IMR-90 (cell line): ENCODE measurements at regions not wholly inside any gene's neighbourhood (a gene's known extent, or its start where the extent isn't known, plus 50 kb on each side); places are given as distances from the start of the nearest gene placed in this dataset.

Experiments used
- ATAC-seq: fragments of 200-7000 bp; cut with Tn5 transposase; 2 replicates; pipeline ENCODE4 v1.9.1; 2020; ENCODE audit warnings: low read depth, mild to moderate bottlenecking, moderate library complexity
- BruUV-seq: library from RNA; stranded (reverse); fragments of 400-500 nt; replicated peaks from 2 replicates; lab custom pipeline; 2021; lab: Mats Ljungman, UMichigan
- CTCF ChIA-PET: fragments of 300-600 bp; formaldehyde crosslinking; extraction: SDS; loops from one replicate; lab custom pipeline; 2021; ENCODE audit warnings: antibody characterized with exemption; lab: Yijun Ruan, JAX
- POLR2A ChIA-PET: fragments of 300-600 bp; sonication (Branson Sonifier 250); formaldehyde crosslinking; loops from one replicate; lab custom pipeline; 2022; ENCODE audit warnings: antibody characterized with exemption; ENCODE audit not compliant: unreplicated experiment; lab: Charles Lee
- DNase-seq: peaks from one replicate; pipeline ENCODE4 v3.0.0; 2013
- H2AFZ ChIP-seq: replicated peaks from 2 replicates; pipeline ENCODE3; 2013; ENCODE audit warnings: low read length, mild to moderate bottlenecking; ENCODE audit not compliant: poor library complexity
- H2AK5ac ChIP-seq: 2 replicates; pipeline ENCODE4 v1.6.1; 2013; ENCODE audit warnings: low read depth, low read length, inconsistent platforms
- H2AK9ac ChIP-seq: replicated peaks from 2 replicates; pipeline ENCODE3; 2013; ENCODE audit warnings: mild to moderate bottlenecking, low read depth, low read length, moderate library complexity; ENCODE audit not compliant: poor library complexity
- H2BK120ac ChIP-seq: 2 replicates; pipeline ENCODE4 v1.6.1; 2013; ENCODE audit warnings: low read depth, low read length, inconsistent platforms
- H2BK15ac ChIP-seq: 3 replicates; pipeline ENCODE4 v1.6.1; 2013; ENCODE audit warnings: low read depth, low read length, inconsistent platforms
- H2BK20ac ChIP-seq: 2 replicates; pipeline ENCODE4 v1.6.1; 2013; ENCODE audit warnings: low read depth, mild to moderate bottlenecking, inconsistent platforms, low read length, moderate library complexity
- H2BK5ac ChIP-seq: 2 replicates; pipeline ENCODE4 v1.6.1; 2013; ENCODE audit warnings: mild to moderate bottlenecking, low read depth, low read length, inconsistent platforms; ENCODE audit not compliant: poor library complexity, severe bottlenecking
- H3K14ac ChIP-seq: replicated peaks from 2 replicates; pipeline ENCODE4 v1.6.1; 2013; ENCODE audit warnings: low read depth, low read length, inconsistent platforms
- H3K18ac ChIP-seq: 2 replicates; pipeline ENCODE4 v1.6.1; 2013; ENCODE audit warnings: low read depth, low read length, control low read depth
- H3K23ac ChIP-seq: 2 replicates; pipeline ENCODE4 v1.6.1; 2013; ENCODE audit warnings: low read depth, low read length, inconsistent platforms
- H3K27ac ChIP-seq: 2 replicates; pipeline ENCODE4 v1.5.1; 2013; ENCODE audit warnings: mild to moderate bottlenecking, control low read depth, low read length; ENCODE audit not compliant: insufficient read depth
- H3K27me3 ChIP-seq: 2 replicates; pipeline ENCODE4 v1.6.1; 2013; ENCODE audit warnings: low read length; ENCODE audit not compliant: control insufficient read depth, insufficient read depth
- H3K36me3 ChIP-seq: 2 replicates; pipeline ENCODE4 v1.6.1; 2013; ENCODE audit warnings: low read length, mixed read lengths; ENCODE audit not compliant: control insufficient read depth, insufficient read depth
- H3K4ac ChIP-seq: 2 replicates; pipeline ENCODE4 v1.6.1; 2013; ENCODE audit warnings: low read depth, low read length, inconsistent platforms
- H3K4me1 ChIP-seq: 2 replicates; pipeline ENCODE4 v1.6.1; 2013; ENCODE audit warnings: low read length, mixed read lengths; ENCODE audit not compliant: control insufficient read depth, insufficient read depth
- H3K4me2 ChIP-seq: 2 replicates; pipeline ENCODE4 v1.6.1; 2013; ENCODE audit warnings: low read depth, mild to moderate bottlenecking, control low read depth, low read length, moderate library complexity
- H3K4me3 ChIP-seq: 2 replicates; pipeline ENCODE4 v1.5.1; 2013; ENCODE audit warnings: low read depth, mild to moderate bottlenecking, control low read depth, low read length, moderate library complexity; ENCODE audit not compliant: insufficient read depth
- H3K56ac ChIP-seq: 2 replicates; pipeline ENCODE4 v1.6.1; 2013; ENCODE audit warnings: low read length, inconsistent platforms; ENCODE audit not compliant: insufficient read depth; ENCODE audit errors: extremely low read depth
- H3K79me1 ChIP-seq, 2 experiments: 2 replicates each; pipeline ENCODE4 v1.6.1; 2013; ENCODE audit warnings: low read length in 2 of 2, inconsistent platforms in 1 of 2, low read depth in 1 of 2
- H3K9ac ChIP-seq: 2 replicates; pipeline ENCODE4 v1.6.1; 2013; ENCODE audit warnings: low read depth, low read length, control low read depth
- H3K9me1 ChIP-seq: 2 replicates; pipeline ENCODE4 v1.6.1; 2013; ENCODE audit warnings: low read length, inconsistent platforms; ENCODE audit not compliant: insufficient read depth
- H3K9me3 ChIP-seq: 2 replicates; pipeline ENCODE4 v1.6.1; 2013; ENCODE audit warnings: low read length; ENCODE audit not compliant: control insufficient read depth, insufficient read depth
- H4K20me1 ChIP-seq: 2 replicates; pipeline ENCODE4 v1.6.1; 2013; ENCODE audit warnings: low read length, inconsistent platforms; ENCODE audit not compliant: insufficient read depth
- H4K5ac ChIP-seq: 2 replicates; pipeline ENCODE4 v1.6.1; 2013; ENCODE audit warnings: mild to moderate bottlenecking, low read depth, low read length, control low read depth
- H4K8ac ChIP-seq, 2 experiments: 2 replicates each; pipeline ENCODE4 v1.6.1; 2013; ENCODE audit warnings: low read depth in 2 of 2, low read length in 2 of 2, control low read depth in 1 of 2, inconsistent platforms in 1 of 2
- H4K91ac ChIP-seq: 2 replicates; pipeline ENCODE4 v1.6.1; 2013; ENCODE audit warnings: low read depth, low read length, inconsistent platforms; ENCODE audit not compliant: insufficient read depth
- CEBPB ChIP-seq: IDR thresholded peaks from 2 replicates; pipeline ENCODE4 v1.6.1; 2012; ENCODE audit warnings: low read depth, low read length, improper control_type of control experiment
- CHD1 ChIP-seq: IDR thresholded peaks from 2 replicates; pipeline ENCODE4 v1.6.1; 2012; ENCODE audit warnings: low read depth, low read length, improper control_type of control experiment
- CTCF ChIP-seq: conservative IDR thresholded peaks from 2 replicates; pipeline ENCODE4 v1.5.1; 2012; ENCODE audit warnings: mild to moderate bottlenecking, low read depth, low read length, improper control_type of control experiment
- ELK1 ChIP-seq: fragments of 150-350 bp; IDR thresholded peaks from 2 replicates; pipeline ENCODE4 v1.6.1; 2016; ENCODE audit warnings: low read depth, mild to moderate bottlenecking, low read length, moderate library complexity, borderline replicate concordance
- MAZ ChIP-seq: IDR thresholded peaks from 2 replicates; pipeline ENCODE4 v1.6.1; 2012; ENCODE audit warnings: low read depth, mild to moderate bottlenecking, low read length, improper control_type of control experiment, moderate library complexity, borderline replicate concordance
- POLR2A ChIP-seq: IDR thresholded peaks from 2 replicates; pipeline ENCODE4 v1.6.1; 2012; ENCODE audit warnings: mild to moderate bottlenecking, low read depth, low read length
- RAD21 ChIP-seq: IDR thresholded peaks from 2 replicates; pipeline ENCODE4 v1.6.1; 2012; ENCODE audit warnings: low read length, improper control_type of control experiment
- RFX5 ChIP-seq: IDR thresholded peaks from 2 replicates; pipeline ENCODE4 v1.8.0; 2012; ENCODE audit warnings: low read depth, mild to moderate bottlenecking, low read length, moderate library complexity
- SMC3 ChIP-seq: fragments of 150-350 bp; IDR thresholded peaks from 2 replicates; pipeline ENCODE4 v1.6.1; 2016; ENCODE audit warnings: low read depth, mild to moderate bottlenecking, antibody characterized with exemption, low read length, moderate library complexity
- WGBS, 2 experiments: methylation state at CpG; one replicate each; pipeline versions ENCODE4 v1.1.5 to v1.1.7; 2013; ENCODE audit warnings: missing lambda C conversion rate in 2 of 2; ENCODE audit not compliant: insufficient read length in 1 of 2; ENCODE audit errors: extremely low coverage in 2 of 2; 5-methylcytosine and 5-hydroxymethylcytosine counted together
- dilution Hi-C: fragments of 300-500 bp; cut with HindIII; formaldehyde crosslinking; loops from one replicate; pipeline ENCODE4 v1.14.3; 2018; ENCODE audit warnings: low sequenced_read_pairs; ENCODE audit not compliant: unreplicated experiment
- in situ Hi-C: fragments of 300-500 bp; cut with MboI; formaldehyde crosslinking; loops from 3 replicates; pipeline ENCODE4 v1.14.3; 2019; ENCODE audit warnings: low sequenced_read_pairs, inconsistent platforms, mixed read lengths
- intact Hi-C: fragments of 100-400 bp; cut with micrococcal nuclease; formaldehyde crosslinking; loops from 2 replicates; pipeline ENCODE4 v1.10.0; 2022

GRCh38 chr2:234285541-234285940, 211.3 kb downstream of the ARL4C start:
- DNase-seq (no peak), ATAC-seq (no peak)
- H3K18ac ChIP-seq, result peak overlapping the region; percentile 24; the same call in 1 of the 2 replicates
- H3K9me3 ChIP-seq, result peaks cover 2% of the 10 kb centered on the region; the same call in 1 of the 2 replicates
- dilution Hi-C loops (no loop called here), in situ Hi-C loops (loop anchor here (10.0 kb wide), 1 partner anchor 209 kb away; the partner anchor contains the start of gene ARL4C), intact Hi-C loops (loop anchor here (5.0 kb wide), 1 partner anchor 148 kb away; no protein-coding TSS in a partner anchor)
- no peak overlapping the region for H3K23ac ChIP-seq
- H2AFZ ChIP-seq, result no peak overlapping the region
- no peaks in the 10 kb centered on the region for H3K36me3 ChIP-seq
- no peak overlapping the region for H4K5ac ChIP-seq
- H3K14ac ChIP-seq, result no peak overlapping the region
- H3K27ac ChIP-seq, result no peak overlapping the region
- H3K56ac ChIP-seq, result no peak overlapping the region
- H2BK5ac ChIP-seq, result no peak overlapping the region
- no peak overlapping the region for H2AK9ac ChIP-seq
- no peak overlapping the region for H2AK5ac ChIP-seq
- peaks cover 7% of the 10 kb centered on the region for H3K9me1 ChIP-seq
- no peak overlapping the region for H3K4me2 ChIP-seq
- CTCF ChIA-PET, result interaction anchor here (0.9 kb wide), 1 partner anchor 14 kb away, joined by 4 read pairs; no protein-coding TSS in a partner anchor
- no peak overlapping the region for H2BK20ac ChIP-seq
- peaks cover 8% of the 10 kb centered on the region for H3K27me3 ChIP-seq
- TF ChIP-seq CTCF, result no peak
- TF ChIP-seq POLR2A, result no peak
- TF ChIP-seq CEBPB, result no peak
- no peak for TF ChIP-seq ELK1
- no peak for TF ChIP-seq RAD21
- no peak for TF ChIP-seq MAZ
- TF ChIP-seq SMC3, result no peak
- no peak for TF ChIP-seq RFX5
- no peak for TF ChIP-seq CHD1
- peak overlapping the region; percentile 16 for H2BK120ac ChIP-seq
- no peak overlapping the region for H2BK15ac ChIP-seq
- H3K9ac ChIP-seq, result no peak overlapping the region
- H3K79me1 ChIP-seq, result no peaks in the 10 kb centered on the region
- WGBS, 2 experiments, result no CpG with 5 or more reads among the region's 1 CpG
- POLR2A ChIA-PET, result no interaction called here
- H3K4ac ChIP-seq, result peak overlapping the region; percentile 18; the same call in 1 of the 2 replicates
- H4K8ac ChIP-seq, result no peak overlapping the region
- H4K20me1 ChIP-seq, result no peaks in the 10 kb centered on the region
- no TSS peak for BruUV-seq
- peaks cover 12% of the 10 kb centered on the region for H3K4me1 ChIP-seq
- H4K91ac ChIP-seq, result no peak overlapping the region
- no peak overlapping the region for H3K4me3 ChIP-seq
